Upper lobe of left lung (tissue), 6 donors: ENCODE measurements at regions not wholly inside any gene's neighbourhood (a gene's known extent, or its start where the extent isn't known, plus 50 kb on each side); places are given as distances from the start of the nearest gene placed in this dataset.

Experiments
- ATAC-seq, 2 donors: fragments of 200-7000 bp; cut with Tn5 transposase; one replicate each; pipeline ENCODE4 v1.9.1; 2022; ENCODE audit warnings: mild to moderate bottlenecking in 2 of 2, moderate library complexity in 2 of 2; ENCODE audit not compliant: low FRiP score in 2 of 2
- DNase-seq, 2 donors: peaks; one replicate each; pipeline ENCODE4 v3.0.0-alpha.2; 2019 to 2020
- H3K27ac ChIP-seq, 4 donors: fragments of 200-600 bp; sonication (generic); one replicate each; pipeline ENCODE4 v1.5.1; 2016 to 2019
- H3K27me3 ChIP-seq, 4 donors: fragments of 200-600 bp; sonication (generic); one replicate each; pipeline ENCODE4 v1.5.1; 2017 to 2019
- H3K36me3 ChIP-seq, 4 donors: fragments of 200-600 bp; sonication (generic); one replicate each; pipeline ENCODE4 v1.5.1; 2016 to 2019
- H3K4me1 ChIP-seq, 4 donors: fragments of 200-600 bp; sonication (generic); one replicate each; pipeline ENCODE4 v1.5.1; 2018 to 2019
- H3K4me3 ChIP-seq, 4 donors: fragments of 200-600 bp; sonication (generic); one replicate each; pipeline ENCODE4 v1.5.1; 2017 to 2019; ENCODE audit warnings: mild to moderate bottlenecking in 2 of 4, moderate library complexity in 1 of 4
- H3K9me3 ChIP-seq, 4 donors: fragments of 200-600 bp; sonication (generic); one replicate each; pipeline ENCODE4 v1.5.1; 2018 to 2019
- EP300 ChIP-seq, 4 donors: sonication (generic); formaldehyde crosslinking; IDR thresholded peaks; one replicate each; pipeline ENCODE4 v1.5.1; 2017; ENCODE audit warnings: antibody characterized with exemption in 4 of 4, control low read depth in 2 of 4
- POLR2A ChIP-seq, 4 donors: fragments of 450-650 bp; IDR thresholded peaks; one replicate each; pipeline ENCODE4 v1.5.1; 2016 to 2017; ENCODE audit warnings: antibody characterized with exemption in 4 of 4, mild to moderate bottlenecking in 2 of 4
- POLR2AphosphoS5 ChIP-seq, 2 donors: sonication (generic); formaldehyde crosslinking; IDR thresholded peaks; one replicate each; pipeline ENCODE4 v1.5.1; 2017; ENCODE audit warnings: antibody characterized with exemption in 2 of 2
- WGBS, 2 donors: methylation state at CpG; one replicate each; pipeline ENCODE4 v1.1.5; 2017 to 2018; 5-methylcytosine and 5-hydroxymethylcytosine counted together
- TF ChIP-seq, protein P1 (sequence below), 6 experiments: fragments of 450-650 bp in 4 of 6; fragments of 200-600 bp in 2 of 6; sonication (generic) in 2 of 6; IDR thresholded peaks; one replicate each; pipeline ENCODE4 v1.5.1; 2016 to 2019; ENCODE audit warnings: antibody characterized with exemption in 6 of 6
- donor health status: DM: no; HTN: no; CAD: no; lungs with moderate emphysema.
- donor health status: DM: no; HTN: yes; CAD: no; lungs with severe emphysema.

DNA sequence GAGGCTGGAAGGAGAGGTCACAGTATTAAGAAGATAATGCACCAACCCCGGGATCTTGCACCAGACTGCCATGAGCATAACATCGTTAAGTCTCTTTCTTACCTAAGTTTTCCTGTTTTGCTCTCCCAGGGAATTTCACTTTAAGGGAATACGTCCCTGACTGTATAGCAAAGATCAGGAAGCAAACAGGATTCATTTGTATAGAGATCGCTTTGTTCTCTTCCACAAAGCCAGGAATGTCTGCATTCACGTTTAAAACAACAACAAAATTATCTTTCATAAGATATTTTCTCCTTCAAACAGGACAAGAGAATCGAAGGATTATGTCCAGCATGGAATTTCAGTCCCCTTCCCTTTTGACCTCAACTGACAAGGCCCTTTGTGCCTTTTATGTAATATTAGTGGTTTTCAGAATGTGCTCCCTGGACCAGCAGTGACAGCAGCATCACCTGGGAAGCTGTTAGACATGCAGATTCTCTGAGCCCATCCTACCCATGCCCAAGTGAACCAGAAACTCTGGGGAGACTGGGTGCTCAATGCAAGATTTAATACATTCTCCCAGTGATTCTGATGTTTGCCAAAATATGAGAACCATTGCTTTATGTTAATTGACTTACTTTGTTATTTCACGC is 286.3 kb downstream of the FGFR2 start:
- WGBS, 2 donors: 58 to 62% methylated on average over 7 of the region's 7 CpGs
- no peak for ATAC-seq
- no peak overlapping the region for H3K27ac ChIP-seq

DNA sequence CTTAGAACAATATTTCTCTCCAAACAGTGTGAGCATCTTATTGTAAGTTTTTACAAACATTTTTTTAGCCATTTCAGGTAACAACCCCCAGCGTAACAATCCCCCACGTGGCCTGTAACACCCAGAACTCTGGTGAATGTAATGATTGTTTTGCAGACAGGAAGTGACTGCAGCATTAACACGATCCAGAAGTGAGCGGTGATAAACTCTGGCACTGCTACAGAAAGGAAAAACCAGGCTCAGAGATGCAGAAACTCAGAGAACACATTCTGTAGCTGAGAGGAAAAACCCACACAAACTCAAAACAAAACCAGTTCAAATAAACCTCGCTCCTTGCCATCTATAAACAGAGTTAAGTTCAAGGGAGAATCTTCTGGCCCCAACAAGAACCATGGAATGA is 285.7 kb downstream of the FGFR2 start:
- TF ChIP-seq EP300 (IDR thresholded peaks at IDR 0.05) (no peak), POLR2AphosphoS5 (IDR thresholded peaks at IDR 0.05) (no peak), POLR2A (IDR thresholded peaks at IDR 0.05) (no peak)
- TF ChIP-seq, protein P1, sequence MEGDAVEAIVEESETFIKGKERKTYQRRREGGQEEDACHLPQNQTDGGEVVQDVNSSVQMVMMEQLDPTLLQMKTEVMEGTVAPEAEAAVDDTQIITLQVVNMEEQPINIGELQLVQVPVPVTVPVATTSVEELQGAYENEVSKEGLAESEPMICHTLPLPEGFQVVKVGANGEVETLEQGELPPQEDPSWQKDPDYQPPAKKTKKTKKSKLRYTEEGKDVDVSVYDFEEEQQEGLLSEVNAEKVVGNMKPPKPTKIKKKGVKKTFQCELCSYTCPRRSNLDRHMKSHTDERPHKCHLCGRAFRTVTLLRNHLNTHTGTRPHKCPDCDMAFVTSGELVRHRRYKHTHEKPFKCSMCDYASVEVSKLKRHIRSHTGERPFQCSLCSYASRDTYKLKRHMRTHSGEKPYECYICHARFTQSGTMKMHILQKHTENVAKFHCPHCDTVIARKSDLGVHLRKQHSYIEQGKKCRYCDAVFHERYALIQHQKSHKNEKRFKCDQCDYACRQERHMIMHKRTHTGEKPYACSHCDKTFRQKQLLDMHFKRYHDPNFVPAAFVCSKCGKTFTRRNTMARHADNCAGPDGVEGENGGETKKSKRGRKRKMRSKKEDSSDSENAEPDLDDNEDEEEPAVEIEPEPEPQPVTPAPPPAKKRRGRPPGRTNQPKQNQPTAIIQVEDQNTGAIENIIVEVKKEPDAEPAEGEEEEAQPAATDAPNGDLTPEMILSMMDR (IDR thresholded peaks at IDR 0.05): no peak
- Histone ChIP-seq H3K27ac (no peak overlapping the region), H3K9me3 (no peaks in the 10 kb centered on the region), H3K36me3 (no peaks in the 10 kb centered on the region), H3K4me3 (no peak overlapping the region), H3K4me1 (no peaks in the 10 kb centered on the region), H3K27me3 (no peaks in the 10 kb centered on the region)
- DNase-seq (no peak), ATAC-seq (no peak)
- WGBS, 2 donors: 24 to 28% methylated on average over 5 of the region's 5 CpGs

More for the DNA sequence above, 286.3 kb downstream of the FGFR2 start:
- Histone ChIP-seq H3K36me3 (no peaks in the 10 kb centered on the region), H3K27me3 (no peaks in the 10 kb centered on the region), H3K4me1 (no peaks in the 10 kb centered on the region), H3K4me3 (no peak overlapping the region), H3K9me3 (no peaks in the 10 kb centered on the region)
- DNase-seq: no peak
- TF ChIP-seq POLR2AphosphoS5 (IDR thresholded peaks at IDR 0.05): no peak
- no peak for TF ChIP-seq POLR2A (IDR thresholded peaks at IDR 0.05)
- TF ChIP-seq, protein P1 (IDR thresholded peaks at IDR 0.05): no peak
- TF ChIP-seq EP300 (IDR thresholded peaks at IDR 0.05): no peak

DNA sequence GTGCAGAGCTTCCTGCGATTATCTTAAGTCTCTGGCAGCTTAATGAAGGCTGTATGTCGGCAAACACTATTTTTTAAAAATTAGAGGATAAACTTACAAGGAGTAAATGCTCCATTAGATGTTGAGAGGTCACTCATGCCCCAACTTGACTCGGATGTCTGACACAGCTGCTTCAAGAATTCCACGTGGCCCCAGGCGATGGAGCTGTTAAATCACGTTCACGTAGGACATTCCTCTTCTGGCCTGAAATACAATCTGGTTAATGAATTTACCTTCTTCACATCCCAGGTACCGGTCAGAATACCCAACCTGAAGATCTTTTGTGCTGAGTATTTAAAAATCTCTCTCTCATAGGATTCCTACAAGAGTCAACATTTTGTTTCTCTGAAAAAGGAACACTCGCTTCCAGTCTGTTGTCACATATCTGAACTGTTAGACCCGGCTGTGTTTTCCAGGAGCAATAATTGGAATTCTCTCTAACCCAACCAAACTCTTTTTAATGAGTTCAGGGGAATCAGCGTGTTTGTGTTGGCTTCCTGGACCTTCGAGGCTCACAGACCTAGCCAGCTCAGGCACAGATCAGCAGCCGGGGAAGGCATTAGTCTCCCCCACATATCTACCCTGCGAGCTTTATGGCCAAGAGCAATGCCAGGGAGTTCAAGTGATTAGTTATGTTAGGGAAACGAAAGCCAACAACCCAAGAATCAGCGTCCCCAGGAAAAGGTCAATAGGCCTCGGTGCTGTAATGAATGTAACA is 284.9 kb downstream of the FGFR2 start:
- TF ChIP-seq POLR2AphosphoS5 (IDR thresholded peaks at IDR 0.05): no peak
- TF ChIP-seq, protein P1 (IDR thresholded peaks at IDR 0.05): no peak
- ATAC-seq (no peak), DNase-seq (no peak)
- H3K9me3 ChIP-seq: no peaks in the 10 kb centered on the region
- no peaks in the 10 kb centered on the region for H3K27me3 ChIP-seq
- H3K4me1 ChIP-seq: no peaks in the 10 kb centered on the region
- H3K36me3 ChIP-seq: no peaks in the 10 kb centered on the region
- H3K27ac ChIP-seq: no peak overlapping the region
- no peak overlapping the region for H3K4me3 ChIP-seq
- 55 to 72% methylated on average over 17 of the region's 17 CpGs for WGBS, 2 donors

DNA sequence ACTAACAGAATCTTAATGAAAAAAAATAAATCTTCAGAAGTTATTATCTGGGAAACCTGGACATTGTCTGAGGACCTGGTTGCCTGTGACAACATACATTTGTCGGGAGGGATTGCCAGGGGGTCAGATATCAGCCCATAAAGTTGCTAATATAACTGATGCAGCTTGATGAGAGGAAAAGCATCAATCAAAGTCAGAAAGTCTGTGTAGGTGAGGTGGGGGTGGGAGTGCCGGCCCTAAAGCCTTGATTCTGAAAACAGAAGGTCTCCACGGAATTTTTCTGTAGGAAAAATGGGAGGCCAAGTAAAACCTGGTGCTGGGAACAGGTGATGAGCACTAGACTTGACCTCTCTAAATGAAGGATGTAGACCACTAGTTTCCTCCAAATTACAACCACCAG is 281.8 kb downstream of the FGFR2 start:
- TF ChIP-seq POLR2AphosphoS5 (IDR thresholded peaks at IDR 0.05) (no peak), EP300 (IDR thresholded peaks at IDR 0.05) (no peak), POLR2A (IDR thresholded peaks at IDR 0.05) (no peak)
- TF ChIP-seq, protein P1 (IDR thresholded peaks at IDR 0.05): no peak
- WGBS, 2 donors: 74% methylated on average over 3 of the region's 3 CpGs
- ATAC-seq: no peak

DNA sequence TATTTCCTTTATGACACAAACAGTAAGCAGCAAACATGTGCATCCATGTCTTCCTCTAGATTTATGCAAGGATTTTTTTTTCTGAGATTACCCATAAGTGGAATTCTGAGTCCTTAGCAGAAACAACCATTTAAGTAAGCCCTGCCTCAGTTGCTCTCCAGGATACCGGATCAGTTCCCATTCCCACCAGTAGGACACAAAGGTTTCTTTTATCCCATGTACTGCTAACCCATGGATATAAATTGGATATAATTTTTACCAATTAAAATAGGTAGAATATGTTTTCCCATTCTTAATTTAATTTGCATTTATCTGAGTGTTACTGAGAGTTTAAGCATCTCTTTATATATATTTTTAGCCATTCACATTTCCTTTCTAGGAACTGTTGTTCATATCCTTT is 280.9 kb downstream of the FGFR2 start:
- no peak overlapping the region for H3K4me3 ChIP-seq
- H3K9me3 ChIP-seq: no peaks in the 10 kb centered on the region
- no peak for TF ChIP-seq POLR2AphosphoS5 (IDR thresholded peaks at IDR 0.05)
- TF ChIP-seq, protein P1 (IDR thresholded peaks at IDR 0.05): no peak
- TF ChIP-seq POLR2A (IDR thresholded peaks at IDR 0.05): no peak
- no peak for TF ChIP-seq EP300 (IDR thresholded peaks at IDR 0.05)
- no peaks in the 10 kb centered on the region for H3K36me3 ChIP-seq
- ATAC-seq: no peak
- WGBS, 2 donors: 91 to 92% methylated on average over 1 of the region's 1 CpG
- no peaks in the 10 kb centered on the region for H3K27me3 ChIP-seq
- DNase-seq: no peak
- no peak overlapping the region for H3K27ac ChIP-seq
- H3K4me1 ChIP-seq: no peaks in the 10 kb centered on the region

More for the DNA sequence above, 281.8 kb downstream of the FGFR2 start:
- no peaks in the 10 kb centered on the region for H3K36me3 ChIP-seq
- no peak overlapping the region for H3K27ac ChIP-seq
- no peaks in the 10 kb centered on the region for H3K4me1 ChIP-seq
- no peaks in the 10 kb centered on the region for H3K27me3 ChIP-seq
- H3K4me3 ChIP-seq: no peak overlapping the region
- DNase-seq: no peak
- no peaks in the 10 kb centered on the region for H3K9me3 ChIP-seq
